HepG2 (cell line): ENCODE measurements at regions not wholly inside any gene's neighbourhood (a gene's known extent, or its start where the extent isn't known, plus 50 kb on each side); places are given as distances from the start of the nearest gene placed in this dataset.
A peak's percentile ranks its signal among the peaks of the same experiment; 100 is the strongest.

Source experiments
- ADNP ChIP-seq: sonication (generic); formaldehyde crosslinking; IDR thresholded peaks from 2 replicates; pipeline ENCODE4 v1.4.0; 2020; ENCODE audit warnings: missing genetic modification reagents
- AFF4 ChIP-seq: sonication (generic); formaldehyde crosslinking; IDR thresholded peaks from 2 replicates; pipeline ENCODE4 v1.4.0; 2020; ENCODE audit warnings: missing genetic modification reagents
- ATAD3A ChIP-seq: sonication (generic); formaldehyde crosslinking; IDR thresholded peaks from 2 replicates; pipeline ENCODE4 v1.4.0; 2020; ENCODE audit warnings: missing genetic modification reagents
- ATF3 ChIP-seq: sonication (generic); formaldehyde crosslinking; IDR thresholded peaks from 2 replicates; pipeline ENCODE4 v1.4.0; 2020; ENCODE audit warnings: missing genetic modification reagents
- KDM2A ChIP-seq: sonication (generic); formaldehyde crosslinking; IDR thresholded peaks from 2 replicates; pipeline ENCODE4 v1.4.0; 2020; ENCODE audit warnings: low read depth, missing genetic modification reagents, borderline replicate concordance
- KDM3A ChIP-seq: IDR thresholded peaks from 2 replicates; pipeline ENCODE4 v1.6.1; 2018; ENCODE audit warnings: low read depth, missing compliant biosample characterization
- MTA1 ChIP-seq: sonication (generic); formaldehyde crosslinking; IDR thresholded peaks from 2 replicates; pipeline ENCODE4 v1.4.0; 2020; ENCODE audit warnings: missing genetic modification reagents, mild to moderate bottlenecking, borderline replicate concordance
- MTA3 ChIP-seq: sonication (generic); formaldehyde crosslinking; IDR thresholded peaks from 2 replicates; pipeline ENCODE4 v1.4.0; 2020; ENCODE audit warnings: missing genetic modification reagents
- MZF1 ChIP-seq: sonication (generic); formaldehyde crosslinking; IDR thresholded peaks from 2 replicates; pipeline ENCODE4 v1.8.1; 2023; ENCODE audit warnings: mild to moderate bottlenecking, missing genetic modification reagents, borderline replicate concordance
- NPAS2 ChIP-seq: sonication (generic); formaldehyde crosslinking; IDR thresholded peaks from 2 replicates; pipeline ENCODE4 v1.8.0; 2022; ENCODE audit warnings: mild to moderate bottlenecking, missing genetic modification reagents, borderline replicate concordance
- PHF5A ChIP-seq: IDR thresholded peaks from one replicate; pipeline ENCODE4 v1.6.1; 2018; ENCODE audit warnings: low read depth, missing genetic modification reagents; ENCODE audit not compliant: unreplicated experiment
- SALL2 ChIP-seq: sonication (generic); formaldehyde crosslinking; IDR thresholded peaks from 2 replicates; pipeline ENCODE4 v1.8.1; 2023; ENCODE audit warnings: mild to moderate bottlenecking, missing genetic modification reagents, inconsistent platforms
- SATB2 ChIP-seq: sonication (generic); formaldehyde crosslinking; IDR thresholded peaks from 2 replicates; pipeline ENCODE4 v1.5.0; 2020; ENCODE audit warnings: missing genetic modification reagents
- SNAPC4 ChIP-seq: sonication (generic); formaldehyde crosslinking; IDR thresholded peaks from 2 replicates; pipeline ENCODE4 v1.4.0; 2020; ENCODE audit warnings: mild to moderate bottlenecking, missing genetic modification reagents
- THAP8 ChIP-seq: sonication (generic); formaldehyde crosslinking; IDR thresholded peaks from 2 replicates; pipeline ENCODE4 v1.5.1; 2020; ENCODE audit warnings: missing genetic modification reagents, mild to moderate bottlenecking, borderline replicate concordance
- ZBTB8A ChIP-seq: sonication (generic); formaldehyde crosslinking; IDR thresholded peaks from 2 replicates; pipeline ENCODE4 v1.4.0; 2020; ENCODE audit warnings: mild to moderate bottlenecking, low read depth, missing genetic modification reagents, borderline replicate concordance
- ZMYM3 ChIP-seq: sonication (generic); formaldehyde crosslinking; IDR thresholded peaks from 2 replicates; pipeline ENCODE4 v1.5.1; 2020; ENCODE audit warnings: mild to moderate bottlenecking, missing genetic modification reagents
- ZNF121 ChIP-seq: sonication (generic); formaldehyde crosslinking; IDR thresholded peaks from 2 replicates; pipeline ENCODE4 v1.5.0; 2020; ENCODE audit warnings: mild to moderate bottlenecking, missing genetic modification reagents
- ZNF136 ChIP-seq: sonication (generic); formaldehyde crosslinking; IDR thresholded peaks from 2 replicates; pipeline ENCODE4 v1.8.1; 2022; ENCODE audit warnings: low read depth, mild to moderate bottlenecking, moderate library complexity, missing genetic modification reagents
- ZNF33B ChIP-seq: sonication (generic); formaldehyde crosslinking; IDR thresholded peaks from 2 replicates; pipeline ENCODE4 v1.5.1; 2020; ENCODE audit warnings: mild to moderate bottlenecking, missing genetic modification reagents
- ZNF780A ChIP-seq: sonication (generic); formaldehyde crosslinking; IDR thresholded peaks from 2 replicates; pipeline ENCODE4 v1.8.0; 2022; ENCODE audit warnings: mild to moderate bottlenecking, missing genetic modification reagents, moderate library complexity

GRCh38 chr6:26187981-26188635 is 100.9 kb downstream of the HFE start (continued):
- no peak for TF ChIP-seq SNAPC4 (CRISPR knock-in tag)
- no peak for TF ChIP-seq MTA3
- TF ChIP-seq MTA1 = no peak; the same call in 1 of the 2 replicates
- no peak for TF ChIP-seq ZNF780A (CRISPR knock-in tag)
- TF ChIP-seq AFF4 (CRISPR knock-in tag) = no peak
- peak; percentile 32; the same call in 1 of the 2 replicates for TF ChIP-seq ZMYM3 (CRISPR knock-in tag)
- no peak; the same call in 1 of the 2 replicates for TF ChIP-seq THAP8 (CRISPR knock-in tag)
- TF ChIP-seq ZNF33B (CRISPR knock-in tag) = no peak
- TF ChIP-seq ATAD3A = no peak
- no peak for TF ChIP-seq ZNF121
- TF ChIP-seq SALL2 (CRISPR knock-in tag) = no peak
- TF ChIP-seq ZNF136 = no peak
- no peak; the same call in 1 of the 2 replicates for TF ChIP-seq ZBTB8A (CRISPR knock-in tag)
- no peak for TF ChIP-seq SATB2 (CRISPR knock-in tag)
- no peak for TF ChIP-seq MZF1
- TF ChIP-seq NPAS2 = no peak
- no peak for TF ChIP-seq ATF3 (CRISPR knock-in tag)
- no peak for TF ChIP-seq ADNP (CRISPR knock-in tag)
- no peak for TF ChIP-seq KDM2A (CRISPR knock-in tag)
- no peak for TF ChIP-seq PHF5A (CRISPR knock-in tag)
- no peak for TF ChIP-seq KDM3A (CRISPR knock-in tag)
